ENCODE measurements at regions not wholly inside any gene's neighbourhood (a gene's known extent, or its start where the extent isn't known, plus 50 kb on each side); places are given as distances from the start of the nearest gene placed in this dataset.

DNA sequence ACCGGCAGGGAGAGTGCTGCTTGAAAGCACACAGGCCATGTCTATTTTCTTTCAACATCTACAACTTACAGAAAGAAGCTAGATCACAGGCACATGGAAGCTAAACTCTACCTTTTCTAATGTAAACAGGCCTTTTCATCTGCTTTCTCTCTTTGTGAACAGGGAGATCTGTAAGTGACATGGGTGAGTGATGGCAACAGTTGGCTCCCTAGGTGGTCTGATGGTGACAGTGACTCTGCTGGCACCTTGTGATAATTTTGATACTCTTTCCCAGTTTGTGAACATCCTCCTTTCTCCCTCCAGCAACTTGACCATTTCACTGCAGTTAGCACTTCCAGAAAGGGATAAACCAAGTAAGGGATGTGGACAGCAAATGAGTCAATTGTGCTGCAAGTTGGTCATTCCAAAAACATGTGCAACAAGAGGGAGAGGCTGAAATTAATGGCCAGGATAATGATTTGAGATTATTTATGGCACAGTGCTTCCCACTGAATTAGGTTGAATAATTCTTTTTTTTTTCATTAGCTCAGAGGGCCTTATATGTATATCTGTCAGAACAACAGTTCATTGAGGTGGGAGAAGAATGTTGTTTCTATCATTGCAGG, 89.5 kb downstream of the XCL2 start:
- DNase-seq: no peak

DNA sequence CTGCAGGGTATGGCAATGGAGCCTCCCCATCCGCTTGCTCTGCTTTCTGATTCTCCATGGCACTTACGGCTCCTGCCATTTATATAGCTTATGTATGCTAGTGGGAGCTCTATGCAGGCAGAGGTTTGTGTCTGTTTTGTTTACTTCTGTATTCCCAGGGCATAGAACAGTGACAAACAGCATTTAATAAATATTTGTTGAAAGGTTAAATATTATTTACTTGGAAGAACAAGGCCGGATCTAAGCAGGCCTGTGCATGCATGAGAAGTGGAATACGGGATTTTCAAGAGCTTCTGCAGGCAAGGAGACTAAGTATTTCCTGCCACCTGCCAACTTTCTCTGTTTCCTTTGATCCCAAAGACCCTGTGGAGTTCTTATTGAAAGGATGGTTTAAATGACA, 90.7 kb downstream of the XCL2 start:
- DNase-seq: peak; percentile 44

DNA sequence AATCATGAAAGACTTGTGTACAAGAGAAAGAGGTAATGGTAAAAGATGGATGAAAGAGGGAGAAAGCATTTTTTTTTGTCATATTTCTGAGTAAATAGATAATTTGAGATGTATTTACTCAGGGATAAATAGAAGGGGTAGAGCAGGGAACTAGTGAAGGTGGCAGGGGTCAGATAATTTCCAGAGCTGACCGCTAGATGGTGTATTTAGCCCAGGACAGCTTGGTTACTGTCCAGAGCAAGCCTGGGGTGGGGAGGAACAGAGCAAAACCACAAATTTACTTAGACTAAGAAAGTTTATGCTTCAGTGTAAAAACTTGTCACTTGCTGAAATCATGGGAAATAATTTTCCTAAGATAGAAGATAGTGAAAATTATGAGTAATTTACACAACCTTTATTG, 91.5 kb downstream of the XCL2 start:
- no peak for DNase-seq

DNA sequence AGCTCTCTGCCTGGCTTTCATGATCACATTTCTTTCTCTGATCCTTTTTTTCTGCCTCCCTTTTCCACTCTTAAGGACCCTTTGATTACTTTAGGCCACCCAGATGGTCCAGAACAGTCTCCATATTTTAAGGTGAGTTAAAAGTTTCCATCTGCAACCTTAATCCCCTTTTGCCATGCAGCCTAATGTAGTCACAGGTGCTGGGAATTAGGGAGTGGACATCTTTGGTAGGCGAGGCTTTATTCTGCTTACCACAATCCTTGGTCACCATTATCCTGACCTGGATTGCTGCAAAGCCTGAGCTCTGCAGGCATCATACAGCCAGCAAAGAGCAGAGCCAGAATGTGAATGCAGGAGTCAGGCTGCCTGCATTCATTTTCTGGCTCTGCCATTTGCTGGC, 95.9 kb downstream of the XCL2 start:
- DNase-seq: no peak

DNA sequence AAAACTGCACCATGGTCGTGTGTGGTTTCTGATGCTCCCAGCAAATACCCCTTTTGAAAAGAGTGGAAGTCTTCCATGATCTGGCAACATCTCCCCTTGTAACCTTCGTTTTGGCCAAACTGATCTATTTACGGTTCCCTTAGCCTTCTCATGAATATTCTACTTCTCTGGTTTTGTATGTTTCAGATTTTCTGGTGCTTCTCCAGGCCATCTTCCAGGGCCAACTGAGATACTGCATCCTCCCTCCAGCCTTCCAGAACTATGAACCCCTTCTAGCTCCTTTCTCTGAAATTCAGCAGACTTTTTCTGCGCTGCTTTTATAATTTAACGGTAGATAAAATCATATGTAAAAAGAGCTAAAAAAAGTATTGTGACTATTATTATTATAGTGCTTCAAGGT, 97.7 kb downstream of the XCL2 start:
- DNase-seq: no peak

DNA sequence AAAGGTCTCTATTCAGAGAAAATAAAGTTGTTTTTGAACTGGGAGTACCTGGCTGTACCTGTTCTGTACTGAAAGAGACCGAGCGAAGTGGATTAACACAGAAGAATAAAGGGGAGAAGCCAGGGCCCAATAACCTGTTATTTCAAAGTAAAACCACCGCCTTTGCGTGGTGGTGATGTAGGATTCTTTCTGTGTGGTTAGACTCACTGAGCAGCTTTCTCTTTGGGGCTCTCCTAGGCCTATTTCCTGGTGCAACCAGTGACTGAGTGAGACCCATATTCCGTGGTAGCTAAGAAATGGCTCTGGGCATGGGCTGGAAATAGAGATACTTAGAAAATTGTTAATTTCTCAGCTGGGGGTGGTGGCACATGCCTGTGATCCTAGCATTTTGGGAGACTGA, 99.9 kb downstream of the XCL2 start:
- no peak for DNase-seq

DNA sequence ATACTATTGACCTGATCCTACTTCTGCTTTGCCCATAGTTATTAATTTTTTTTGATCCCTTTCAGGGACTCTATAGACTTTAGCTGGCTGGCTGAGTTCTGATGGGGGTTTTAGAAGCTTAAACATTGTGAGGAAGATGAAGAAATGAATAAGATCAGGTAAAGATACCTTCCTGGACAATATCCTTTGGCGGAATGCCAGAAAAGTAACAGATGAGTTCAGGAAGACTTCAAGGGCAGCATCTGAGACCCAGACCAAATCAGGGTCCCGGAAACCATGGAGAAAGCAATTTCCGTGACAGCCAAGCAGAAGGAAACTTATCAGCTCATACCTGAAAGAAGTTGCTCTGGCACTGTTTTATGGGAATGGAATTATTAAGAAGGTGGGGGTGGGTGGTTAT, 100.4 kb downstream of the XCL2 start:
- no peak for DNase-seq

DNA sequence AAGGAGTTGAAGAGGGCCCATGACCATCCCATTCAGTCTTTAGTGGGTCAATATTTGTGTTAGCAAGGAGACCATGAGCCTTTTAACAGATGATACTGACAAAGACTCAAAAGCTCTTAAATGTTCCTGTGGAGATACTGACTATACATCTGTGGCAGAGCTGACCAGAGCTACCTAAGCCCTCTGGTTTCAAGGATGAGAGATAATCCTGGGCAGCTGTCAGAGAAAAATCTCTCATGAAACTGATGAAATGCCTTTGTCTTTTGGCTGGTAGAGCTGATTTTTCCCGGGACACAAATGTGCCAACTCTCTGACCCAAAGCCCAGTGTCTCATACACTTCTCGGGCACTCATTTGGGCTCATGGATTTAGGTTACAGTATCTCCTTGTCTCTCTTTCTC, 100.9 kb downstream of the XCL2 start:
- no peak for DNase-seq

DNA sequence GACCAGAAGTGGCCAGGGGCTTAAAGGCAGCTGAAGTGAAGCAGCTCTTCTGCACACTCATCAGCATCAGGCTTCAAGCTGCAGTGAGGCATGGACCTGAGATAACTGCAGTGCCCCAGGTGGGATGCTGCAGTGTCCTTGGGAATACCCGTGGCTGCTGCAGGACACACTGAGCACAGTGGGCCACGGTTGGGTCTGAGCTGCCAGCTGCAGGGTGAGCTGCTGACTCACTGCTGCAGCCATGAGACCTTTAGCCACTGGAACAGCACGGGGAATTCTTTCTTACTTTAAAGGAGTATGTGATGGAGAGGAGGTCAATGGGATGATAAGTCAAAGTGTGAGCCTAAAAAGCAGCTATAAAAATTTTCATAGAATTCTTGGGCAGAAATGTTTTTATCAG, 102.1 kb downstream of the XCL2 start:
- DNase-seq: no peak

DNA sequence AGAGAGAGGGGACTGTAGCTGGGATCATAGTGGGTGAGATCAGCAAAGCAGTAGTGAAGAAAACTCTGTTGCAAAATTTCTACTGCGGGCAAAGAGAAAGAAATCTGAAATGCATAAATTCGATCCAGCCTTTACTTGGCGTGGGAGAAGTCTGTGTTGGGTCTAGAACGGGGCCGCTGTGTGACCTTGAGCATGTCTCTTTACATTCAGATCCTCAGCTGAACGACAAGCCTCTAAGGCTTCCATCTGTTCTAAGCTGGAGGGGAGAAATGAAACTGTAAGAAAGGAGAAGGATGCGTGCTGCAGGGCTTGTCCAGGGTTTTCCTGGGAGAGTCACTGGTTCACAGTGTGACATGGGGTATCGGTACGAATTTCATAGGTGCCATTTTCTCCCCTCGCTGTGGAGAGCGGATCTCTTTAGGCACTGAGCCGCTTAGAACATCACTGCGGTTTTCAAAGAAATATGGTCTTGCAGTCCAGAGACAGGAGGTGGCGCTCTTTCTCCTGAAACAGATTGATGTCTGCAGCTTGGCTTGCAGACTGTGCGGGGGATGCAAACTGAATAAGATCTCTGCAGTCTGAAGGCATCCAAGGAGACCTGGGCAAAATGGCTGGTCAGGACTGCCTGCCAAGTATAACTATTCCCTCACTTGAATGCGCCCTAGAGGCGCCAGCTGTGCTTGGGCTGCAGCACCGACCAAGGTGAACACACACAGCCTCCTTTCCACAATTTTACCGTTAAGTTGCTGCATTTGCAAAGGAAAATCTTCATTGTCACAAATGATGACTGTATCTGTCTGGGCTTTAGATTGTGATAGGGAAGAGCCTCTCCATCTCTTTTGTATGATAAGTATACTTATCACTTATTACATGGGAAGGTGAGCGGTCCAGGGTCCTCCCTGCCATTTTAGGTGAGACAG, 104.1 kb downstream of the XCL2 start:
- DNase-seq: peak; percentile 21

DNA sequence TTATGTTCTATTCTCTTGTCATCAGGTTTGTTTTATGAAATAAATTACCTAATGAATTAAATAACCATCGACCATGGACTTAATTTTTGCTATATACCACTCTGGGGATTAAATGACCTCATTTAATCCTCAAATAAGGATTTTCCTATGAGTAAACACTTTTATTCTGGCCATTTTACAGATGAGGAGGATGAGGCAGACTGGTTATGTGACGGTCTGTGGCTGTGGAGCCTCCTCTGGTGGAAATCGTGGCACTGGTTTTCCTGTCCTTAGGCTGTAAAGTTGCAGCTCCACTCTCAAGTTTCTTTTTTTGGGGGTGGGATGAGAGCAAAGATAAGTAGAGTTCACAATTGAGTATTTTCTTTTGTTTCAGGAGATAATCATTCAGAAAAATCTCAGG, 105.2 kb downstream of the XCL2 start:
- DNase-seq: no peak

DNA sequence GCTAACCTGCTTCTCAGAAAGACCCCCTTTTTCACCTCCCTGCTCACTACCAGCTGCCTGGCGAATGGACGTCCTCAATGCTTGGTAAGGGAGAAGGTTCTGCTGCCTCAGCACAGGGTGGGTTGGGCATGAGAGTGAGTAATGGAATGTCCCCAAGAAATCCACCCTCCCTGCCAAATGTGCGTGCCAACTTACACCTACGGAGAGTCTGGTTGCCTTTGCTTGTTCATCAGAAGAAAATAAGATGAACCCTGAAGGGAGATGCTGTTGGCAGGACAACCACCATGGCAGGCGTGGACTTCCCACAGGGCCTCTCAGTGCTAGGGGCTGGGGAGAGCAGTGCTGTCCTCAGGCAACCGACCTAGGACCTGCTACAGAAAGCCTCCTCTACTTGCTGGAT, 106.0 kb downstream of the XCL2 start:
- no peak for DNase-seq

DNA sequence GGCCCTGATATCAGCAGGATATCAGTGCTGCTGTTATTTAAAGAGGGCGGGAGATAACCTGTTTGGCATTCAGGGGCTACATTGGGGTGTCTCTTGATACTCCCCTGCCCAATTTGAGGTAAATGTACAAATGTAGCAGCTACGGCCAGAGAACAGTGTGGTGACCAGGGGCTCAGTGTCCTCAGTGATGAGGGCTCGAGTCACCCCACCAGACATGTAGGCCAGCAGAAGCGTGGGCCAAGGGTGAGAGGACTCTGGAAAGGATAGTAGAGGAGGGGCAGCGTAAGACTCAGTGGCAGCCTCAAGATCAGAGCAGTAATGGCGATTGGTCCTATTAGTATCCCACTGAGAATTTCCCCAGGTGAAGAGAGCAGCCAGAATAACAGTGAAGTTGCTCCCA, 108.4 kb downstream of the XCL2 start:
- no peak for DNase-seq

DNA sequence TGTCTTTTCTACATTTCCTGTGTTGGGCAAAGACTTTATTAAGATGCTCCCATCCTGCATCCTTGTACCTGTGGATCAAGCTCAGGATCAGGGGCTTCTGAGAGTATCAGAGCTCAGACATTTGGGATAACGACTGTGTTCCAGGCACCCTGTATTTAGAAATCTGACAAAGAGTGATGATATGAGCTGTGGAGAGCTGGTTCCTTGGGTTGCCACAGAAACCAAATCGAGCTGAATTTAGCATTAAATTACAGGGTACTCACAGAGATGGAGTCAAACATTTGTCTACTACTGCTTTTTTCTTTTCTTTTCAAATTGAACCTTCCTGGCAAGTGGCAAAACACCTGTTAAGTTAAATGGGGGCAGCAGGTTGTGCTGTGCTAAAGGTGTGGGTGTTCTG, 110.6 kb downstream of the XCL2 start:
- no peak for DNase-seq

DNA sequence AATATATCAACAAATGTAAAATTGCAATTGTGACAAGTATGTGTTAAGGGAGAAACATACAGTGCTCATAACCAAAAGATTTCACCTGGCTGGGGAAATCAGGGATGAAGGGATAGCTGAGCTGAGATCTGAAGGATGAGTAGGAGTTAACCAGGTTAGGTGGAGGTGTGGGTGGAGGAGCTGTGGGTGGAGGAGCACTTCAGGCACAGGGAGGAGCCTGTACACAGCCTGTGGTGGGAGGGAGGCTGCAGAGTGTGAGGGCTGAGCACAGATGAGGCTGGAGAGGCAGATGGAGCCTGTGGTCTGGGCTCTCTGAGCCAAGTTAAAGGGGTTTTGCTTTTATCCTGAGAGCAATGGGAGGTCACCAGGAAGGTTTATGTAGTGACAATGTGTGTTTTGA, 111.9 kb downstream of the XCL2 start:
- no peak for DNase-seq

DNA sequence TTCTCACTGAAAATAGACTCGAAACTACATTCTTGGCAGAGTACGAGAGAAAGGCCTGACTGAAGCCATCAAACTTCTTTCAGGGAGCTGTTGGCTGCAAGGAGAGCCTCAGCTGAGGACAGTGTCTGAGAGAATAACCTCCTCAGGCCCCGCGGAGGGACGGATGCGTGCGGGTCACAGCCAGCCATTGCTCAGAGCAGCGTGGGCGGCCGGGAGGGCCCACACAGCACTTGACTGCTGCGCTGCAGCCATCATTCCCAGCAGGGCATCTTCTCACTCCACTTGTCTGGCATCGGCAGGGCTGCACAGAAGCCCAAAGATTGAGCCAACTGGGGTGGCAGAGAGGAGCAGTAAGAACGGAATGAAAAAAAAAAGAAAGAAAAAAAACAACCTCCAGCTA, 113.5 kb downstream of the XCL2 start:
- DNase-seq: no peak

DNA sequence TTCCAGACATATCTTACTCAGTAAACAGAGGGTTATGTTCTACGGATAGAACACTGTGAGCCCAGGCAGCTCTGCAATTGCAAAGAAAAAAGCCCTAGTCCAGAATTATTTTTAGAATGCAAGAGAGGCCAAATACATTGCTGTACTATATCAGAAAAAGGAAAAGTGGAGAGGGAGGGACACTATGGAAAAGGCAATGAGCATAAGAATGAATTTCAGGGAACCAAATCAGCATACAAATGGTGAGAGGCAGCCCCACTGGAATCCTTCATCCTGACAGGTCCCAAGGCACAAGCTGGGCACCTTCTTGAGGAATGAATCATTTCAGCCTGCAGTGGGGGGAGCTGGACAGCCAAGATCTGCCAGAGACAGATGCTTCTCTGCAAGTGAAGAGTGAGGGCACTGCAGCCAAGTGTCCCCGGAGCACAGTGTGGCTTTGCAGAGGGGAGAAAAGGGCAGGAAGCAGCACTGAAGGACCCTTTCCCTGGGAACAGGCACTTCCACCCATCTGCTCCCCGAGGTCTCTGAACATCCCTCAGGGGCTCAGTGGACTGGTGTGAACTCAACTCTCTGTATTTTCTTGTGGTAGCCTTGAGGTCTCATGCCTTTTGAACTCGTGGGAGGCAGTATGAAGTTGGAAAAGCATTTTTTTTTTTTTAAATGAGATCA, 115.6 kb downstream of the XCL2 start:
- no peak for DNase-seq

DNA sequence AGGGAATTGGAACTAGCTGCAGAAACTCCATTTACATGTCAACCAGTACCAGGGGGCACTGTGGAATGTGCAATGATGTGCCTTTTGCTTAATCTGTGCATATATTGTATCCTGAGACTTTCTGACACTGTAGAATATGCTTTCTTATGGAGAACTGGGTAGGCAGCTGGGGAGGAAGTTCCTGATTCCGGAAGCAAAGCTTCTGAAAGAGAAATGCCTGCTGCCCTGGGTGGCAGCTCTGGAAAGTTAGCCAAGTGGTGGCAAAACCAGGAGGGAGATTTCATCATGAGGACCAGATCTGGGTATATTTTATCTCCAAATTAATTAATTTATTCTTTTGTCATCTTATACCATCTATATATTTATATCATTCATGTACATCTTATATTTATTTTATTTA, 116.7 kb downstream of the XCL2 start:
- no peak for DNase-seq

DNA sequence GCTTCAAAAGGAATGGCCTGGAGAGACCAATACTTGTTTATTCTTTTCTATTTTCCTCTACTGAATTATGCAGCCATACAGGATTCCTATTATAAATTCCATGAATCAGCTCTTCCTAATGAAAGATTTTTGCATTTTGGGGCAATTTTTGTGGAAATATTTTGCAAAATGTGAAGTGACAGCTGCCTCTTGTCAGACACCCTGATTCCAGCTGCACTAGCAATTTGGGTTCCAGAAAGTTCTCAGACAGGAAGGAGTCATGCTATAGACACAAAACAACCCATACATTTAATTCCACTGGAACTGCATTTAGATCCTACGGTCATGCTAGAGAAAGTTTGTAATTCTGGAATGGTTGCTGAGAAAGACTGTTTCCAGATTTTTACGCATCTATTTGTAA, 119.5 kb downstream of the XCL2 start:
- DNase-seq: no peak

DNA sequence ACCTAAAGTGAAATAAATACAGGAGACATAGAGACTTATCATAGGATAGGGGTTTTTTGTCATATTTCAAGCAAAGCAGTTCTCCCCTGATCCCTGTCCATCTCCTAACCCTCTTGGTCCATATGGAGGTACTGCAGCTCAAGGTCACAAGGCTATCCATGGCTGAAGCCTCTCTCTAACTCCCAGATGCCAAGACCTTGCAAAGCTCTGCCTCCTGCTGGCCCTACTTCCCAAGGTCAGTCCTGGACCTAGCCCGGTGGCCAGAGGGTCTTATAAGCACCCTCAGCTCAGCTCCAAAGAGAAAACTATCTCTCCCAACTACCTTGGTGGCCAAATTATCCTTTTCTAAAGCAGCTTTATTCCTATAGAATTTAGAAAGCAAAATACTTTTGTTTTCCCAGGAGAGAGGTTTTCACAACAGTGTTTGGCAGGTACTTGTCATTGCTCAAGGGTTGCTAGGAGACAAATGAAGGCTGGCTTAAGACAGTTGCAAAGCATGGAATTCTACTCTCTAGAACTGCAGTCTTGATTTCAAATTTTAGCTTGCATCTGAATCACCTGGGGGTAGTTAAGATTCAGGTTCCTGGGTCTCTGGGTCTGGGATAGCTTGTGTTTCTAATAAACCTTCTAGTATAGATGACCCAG, 121.5 kb downstream of the XCL2 start:
- no peak for DNase-seq

DNA sequence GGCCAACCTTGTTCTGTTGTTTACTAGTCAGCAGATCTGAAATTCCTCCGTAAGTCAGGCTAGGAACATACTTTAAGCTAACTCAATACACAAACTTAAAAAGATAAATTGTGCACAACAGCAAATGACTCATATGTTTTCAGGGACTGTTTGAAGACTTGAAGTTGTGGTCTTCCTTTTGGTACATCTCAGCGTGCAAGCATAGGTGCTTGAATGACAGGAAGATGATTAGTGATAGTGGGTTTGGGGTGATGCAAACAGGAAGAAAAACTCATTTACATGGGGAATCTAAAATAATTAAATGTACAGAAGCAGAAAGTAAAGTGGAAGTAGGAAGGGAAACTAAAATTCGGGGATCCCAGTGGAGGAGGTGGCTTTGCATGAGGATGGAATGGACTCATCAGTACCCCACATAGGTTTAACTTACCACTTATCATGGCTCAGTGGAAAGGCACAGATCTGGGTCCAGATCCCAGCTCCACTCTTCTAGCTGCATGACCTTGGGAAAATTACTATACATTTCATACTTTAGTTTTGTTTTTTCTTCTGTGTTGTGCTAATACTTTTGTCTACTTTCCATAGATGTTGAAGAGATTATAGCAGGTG, 122.3 kb downstream of the XCL2 start:
- DNase-seq: no peak

DNA sequence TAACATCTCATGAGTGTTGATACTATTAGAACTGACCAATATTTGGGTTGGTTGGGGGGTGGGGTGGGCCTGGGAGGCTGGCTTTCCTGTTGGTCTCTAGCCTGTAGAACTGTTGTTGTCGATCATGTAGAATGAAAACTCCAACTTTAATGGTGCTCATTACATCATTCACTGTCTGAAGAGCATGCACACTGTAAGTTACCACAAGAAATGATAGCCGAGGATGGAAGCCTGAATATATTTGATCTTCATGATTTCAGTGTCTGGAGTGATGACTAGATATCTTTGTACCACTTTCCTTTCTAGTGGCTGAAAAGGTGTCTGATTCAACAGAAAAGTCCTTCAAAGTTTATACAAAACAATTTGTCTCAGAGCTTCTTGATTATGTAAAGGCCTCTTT, 123.6 kb downstream of the XCL2 start:
- DNase-seq: no peak

DNA sequence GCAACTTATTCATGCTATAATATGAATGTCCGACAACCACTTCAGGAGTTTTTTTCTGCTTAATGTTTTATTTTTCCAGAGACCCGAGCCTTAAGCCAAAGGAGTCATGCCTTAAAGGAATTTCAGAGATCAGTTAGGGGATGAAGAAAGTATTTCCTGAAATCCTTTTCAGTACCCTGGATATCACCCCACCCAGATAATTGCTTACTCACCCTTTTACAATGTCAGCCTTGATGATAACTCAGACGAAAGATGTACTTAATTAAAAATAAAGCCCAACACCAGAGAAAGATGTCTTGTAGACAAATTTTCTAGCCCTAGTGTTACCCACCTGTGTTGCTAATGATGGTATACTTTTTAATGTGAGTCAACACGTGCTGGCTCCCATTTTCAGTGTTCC, 124.1 kb downstream of the XCL2 start:
- DNase-seq: no peak
